ENCODE measurements at regions not wholly inside any gene's neighbourhood (a gene's known extent, or its start where the extent isn't known, plus 50 kb on each side); places are given as distances from the start of the nearest gene placed in this dataset.

DNA sequence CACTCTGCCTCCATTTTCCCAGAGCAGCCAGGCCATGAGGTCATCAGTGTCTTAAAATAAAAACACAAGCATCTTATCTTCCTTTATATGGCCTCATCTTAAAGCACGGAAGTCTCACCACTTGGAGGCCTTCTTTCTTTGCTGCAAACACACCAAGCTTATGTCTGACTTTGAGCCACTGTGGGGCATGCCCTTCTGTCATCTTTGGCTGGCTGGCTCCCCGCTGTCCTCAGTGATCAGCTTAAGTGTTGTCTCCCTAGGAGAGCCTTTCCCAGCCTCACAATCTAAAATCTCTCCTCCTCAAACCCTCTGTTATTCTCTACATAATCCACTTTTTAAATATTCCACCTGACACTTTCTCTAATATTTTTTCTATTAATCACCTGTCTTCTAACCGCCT is 191.6 kb upstream of the TTC29 start:
- WGBS (ENCODE audit: low lambda C conversion rate, missing lambda C conversion rate): 92% methylated on average over 3 of the region's 3 CpGs
- H3K27me3 ChIP-seq: no peaks in the 10 kb centered on the region
- no peaks in the 10 kb centered on the region for H3K9me3 ChIP-seq (ENCODE audit: low read depth)
- no peaks in the 10 kb centered on the region for H3K79me2 ChIP-seq
- no peak for DNase-seq (ENCODE audit: low spot score)
- H3K4me3 ChIP-seq: no peak overlapping the region
- H3K36me3 ChIP-seq (replicated peaks; ENCODE audit: insufficient read depth, low read depth): no peaks in the 10 kb centered on the region
- H3K27ac ChIP-seq: no peak overlapping the region
- H4K20me1 ChIP-seq (ENCODE audit: insufficient read depth, poor library complexity, severe bottlenecking): no peaks in the 10 kb centered on the region
- no peak overlapping the region for H2AFZ ChIP-seq
- no peaks in the 10 kb centered on the region for H3K9me2 ChIP-seq (replicated peaks; ENCODE audit: insufficient read depth)
- no peak overlapping the region for H3K4me2 ChIP-seq
- H3K4me1 ChIP-seq (ENCODE audit: insufficient read depth): peaks cover 4% of the 10 kb centered on the region
- TF ChIP-seq EZH2 (IDR thresholded peaks at IDR 0.05; ENCODE audit: borderline replicate concordance): no peak
- TF ChIP-seq, protein P1, sequence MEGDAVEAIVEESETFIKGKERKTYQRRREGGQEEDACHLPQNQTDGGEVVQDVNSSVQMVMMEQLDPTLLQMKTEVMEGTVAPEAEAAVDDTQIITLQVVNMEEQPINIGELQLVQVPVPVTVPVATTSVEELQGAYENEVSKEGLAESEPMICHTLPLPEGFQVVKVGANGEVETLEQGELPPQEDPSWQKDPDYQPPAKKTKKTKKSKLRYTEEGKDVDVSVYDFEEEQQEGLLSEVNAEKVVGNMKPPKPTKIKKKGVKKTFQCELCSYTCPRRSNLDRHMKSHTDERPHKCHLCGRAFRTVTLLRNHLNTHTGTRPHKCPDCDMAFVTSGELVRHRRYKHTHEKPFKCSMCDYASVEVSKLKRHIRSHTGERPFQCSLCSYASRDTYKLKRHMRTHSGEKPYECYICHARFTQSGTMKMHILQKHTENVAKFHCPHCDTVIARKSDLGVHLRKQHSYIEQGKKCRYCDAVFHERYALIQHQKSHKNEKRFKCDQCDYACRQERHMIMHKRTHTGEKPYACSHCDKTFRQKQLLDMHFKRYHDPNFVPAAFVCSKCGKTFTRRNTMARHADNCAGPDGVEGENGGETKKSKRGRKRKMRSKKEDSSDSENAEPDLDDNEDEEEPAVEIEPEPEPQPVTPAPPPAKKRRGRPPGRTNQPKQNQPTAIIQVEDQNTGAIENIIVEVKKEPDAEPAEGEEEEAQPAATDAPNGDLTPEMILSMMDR (IDR thresholded peaks at IDR 0.05; ENCODE audit: poor library complexity): no peak
- TF ChIP-seq EZH2phosphoT487 (IDR thresholded peaks at IDR 0.05; ENCODE audit: low read depth, severe bottlenecking, unreplicated experiment): no peak

DNA sequence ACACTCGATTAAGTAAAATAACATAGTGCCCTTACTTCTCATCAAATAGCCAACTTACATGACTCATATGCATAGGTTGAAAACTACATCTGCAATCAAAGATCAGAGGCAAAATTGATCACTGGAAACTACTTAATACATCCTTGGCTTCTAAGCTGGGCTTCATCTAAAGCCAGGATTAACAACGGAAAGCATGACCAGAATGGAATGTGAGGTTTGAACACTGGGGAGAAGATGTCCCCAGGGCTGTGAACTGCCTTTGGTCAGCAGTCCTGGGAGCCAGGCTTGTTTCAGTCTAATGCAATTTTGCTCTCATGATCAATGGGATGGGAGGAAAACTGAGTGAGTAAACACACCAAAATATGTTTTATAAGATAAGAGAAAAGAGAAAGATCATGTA is 192.5 kb upstream of the TTC29 start:
- Histone ChIP-seq H3K27me3 (no peaks in the 10 kb centered on the region), H3K4me2 (no peak overlapping the region), H3K79me2 (no peaks in the 10 kb centered on the region), H3K9me2 (replicated peaks; ENCODE audit: insufficient read depth) (no peaks in the 10 kb centered on the region), H2AFZ (no peak overlapping the region), H3K4me1 (ENCODE audit: insufficient read depth) (peaks cover 4% of the 10 kb centered on the region), H3K27ac (no peak overlapping the region), H3K36me3 (replicated peaks; ENCODE audit: insufficient read depth, low read depth) (no peaks in the 10 kb centered on the region), H4K20me1 (ENCODE audit: insufficient read depth, poor library complexity, severe bottlenecking) (no peaks in the 10 kb centered on the region), H3K4me3 (no peak overlapping the region), H3K9me3 (ENCODE audit: low read depth) (no peaks in the 10 kb centered on the region)
- TF ChIP-seq, protein P1 (IDR thresholded peaks at IDR 0.05; ENCODE audit: poor library complexity): no peak
- TF ChIP-seq EZH2phosphoT487 (IDR thresholded peaks at IDR 0.05; ENCODE audit: low read depth, severe bottlenecking, unreplicated experiment) (no peak), EZH2 (IDR thresholded peaks at IDR 0.05; ENCODE audit: borderline replicate concordance) (no peak)
- WGBS (ENCODE audit: low lambda C conversion rate, missing lambda C conversion rate): 67% methylated on average over 2 of the region's 2 CpGs
- DNase-seq (ENCODE audit: low spot score): no peak

DNA sequence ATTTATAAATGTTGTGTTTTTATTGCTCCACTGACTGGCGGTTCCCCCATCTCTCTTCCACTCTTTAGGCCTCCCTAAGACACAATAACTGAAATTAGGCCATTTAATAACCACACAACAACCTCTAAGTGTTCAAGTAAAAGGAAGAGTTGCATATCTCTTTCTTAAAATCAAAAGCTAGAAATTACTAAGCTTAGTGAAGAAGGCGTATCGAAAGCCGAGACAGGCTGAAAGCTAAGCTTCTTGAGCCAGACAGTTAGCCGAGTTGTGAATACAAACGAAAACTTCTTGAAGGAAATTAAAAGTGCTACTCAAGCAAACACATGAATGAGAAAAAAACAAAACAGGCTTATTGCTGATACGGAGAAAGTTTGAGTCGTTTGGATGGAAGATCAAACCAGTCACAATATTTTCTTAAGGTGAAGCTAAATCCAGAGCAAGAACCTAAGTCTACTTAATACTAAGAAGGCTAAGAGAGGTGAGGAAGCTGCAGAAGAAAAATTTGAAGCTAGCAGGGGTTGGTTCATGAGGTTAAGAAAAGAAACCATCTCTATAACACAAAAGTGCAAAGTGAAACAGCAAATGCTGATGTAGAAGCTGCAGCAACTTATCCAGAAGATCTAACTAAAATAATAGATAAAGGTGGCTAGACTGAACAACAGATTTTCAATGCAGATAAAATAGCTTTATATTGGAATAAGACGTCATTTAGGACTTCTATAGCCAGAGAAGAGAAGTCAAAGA is 194.0 kb upstream of the TTC29 start:
- Histone ChIP-seq H3K36me3 (replicated peaks; ENCODE audit: insufficient read depth, low read depth) (no peaks in the 10 kb centered on the region), H3K4me2 (no peak overlapping the region), H3K9me2 (replicated peaks; ENCODE audit: insufficient read depth) (no peaks in the 10 kb centered on the region), H2AFZ (no peak overlapping the region), H4K20me1 (ENCODE audit: insufficient read depth, poor library complexity, severe bottlenecking) (no peaks in the 10 kb centered on the region), H3K79me2 (no peaks in the 10 kb centered on the region), H3K27me3 (no peaks in the 10 kb centered on the region), H3K27ac (no peak overlapping the region), H3K9me3 (ENCODE audit: low read depth) (no peaks in the 10 kb centered on the region), H3K4me1 (ENCODE audit: insufficient read depth) (peaks cover 4% of the 10 kb centered on the region), H3K4me3 (no peak overlapping the region)
- 92% methylated on average over 9 of the region's 9 CpGs for whole genome bisulfite sequencing (ENCODE audit: low lambda C conversion rate, missing lambda C conversion rate)
- DNase-seq (ENCODE audit: low spot score): no peak
- TF ChIP-seq EZH2 (IDR thresholded peaks at IDR 0.05; ENCODE audit: borderline replicate concordance): no peak
- no peak for TF ChIP-seq EZH2phosphoT487 (IDR thresholded peaks at IDR 0.05; ENCODE audit: low read depth, severe bottlenecking, unreplicated experiment)
- TF ChIP-seq, protein P1 (IDR thresholded peaks at IDR 0.05; ENCODE audit: poor library complexity): no peak
